ENCODE measurements at regions not wholly inside any gene's neighbourhood (a gene's known extent, or its start where the extent isn't known, plus 50 kb on each side); places are given as distances from the start of the nearest gene placed in this dataset.

DNA sequence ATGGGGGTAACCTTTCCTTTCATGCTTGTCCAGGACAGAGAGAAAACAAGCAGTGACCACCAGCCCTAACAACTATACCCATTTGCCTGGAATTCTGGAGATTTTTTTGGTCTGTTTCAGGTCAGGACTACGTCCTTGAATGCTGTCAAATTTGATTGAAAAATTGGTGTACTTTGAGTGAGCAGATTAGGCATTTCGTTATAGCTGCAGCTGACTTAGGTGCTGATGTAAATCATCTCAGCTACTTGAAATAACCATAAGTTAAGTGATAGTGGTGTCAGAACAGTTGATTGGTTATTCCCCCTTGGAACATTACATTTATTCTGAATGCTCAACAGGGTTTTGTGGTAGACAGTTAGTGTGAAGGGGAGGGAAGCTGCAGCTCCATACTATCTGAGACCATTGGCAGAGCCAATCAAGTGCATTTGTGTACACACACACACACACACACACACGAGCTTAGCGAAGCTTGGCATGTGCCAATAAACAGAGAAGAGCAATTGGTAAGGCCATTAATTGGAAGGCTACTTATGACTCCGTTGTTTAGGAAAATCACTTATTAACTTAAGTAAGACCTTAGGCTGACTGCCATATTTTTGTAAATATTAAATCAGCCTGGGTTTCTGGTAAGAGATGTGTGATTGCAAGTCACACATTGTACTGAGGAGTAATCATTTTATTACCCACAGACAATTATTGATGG is 447.8 kb downstream of the MFSD1 start:
- ChIA-PET CTCF (interaction anchor here (1.3 to 5.1 kb wide), 2 partner anchors 119 to 404 kb away, joined by 7 to 27 read pairs; no protein-coding TSS in a partner anchor), POLR2A (no interaction called here)
- TF ChIP-seq, protein P1, sequence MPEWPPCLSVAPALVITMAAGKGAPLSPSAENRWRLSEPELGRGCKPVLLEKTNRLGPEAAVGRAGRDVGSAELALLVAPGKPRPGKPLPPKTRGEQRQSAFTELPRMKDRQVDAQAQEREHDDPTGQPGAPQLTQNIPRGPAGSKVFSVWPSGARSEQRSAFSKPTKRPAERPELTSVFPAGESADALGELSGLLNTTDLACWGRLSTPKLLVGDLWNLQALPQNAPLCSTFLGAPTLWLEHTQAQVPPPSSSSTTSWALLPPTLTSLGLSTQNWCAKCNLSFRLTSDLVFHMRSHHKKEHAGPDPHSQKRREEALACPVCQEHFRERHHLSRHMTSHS (tag by site-specific recombination; IDR thresholded peaks at IDR 0.05) = no peak
- no peak for TF ChIP-seq ZNF600 (tag by site-specific recombination; IDR thresholded peaks at IDR 0.05)
- no peak for TF ChIP-seq ZNF239 (tag by site-specific recombination; IDR thresholded peaks at IDR 0.05)
- no peak for TF ChIP-seq ZSCAN30 (tag by site-specific recombination; IDR thresholded peaks at IDR 0.05)
- TF ChIP-seq ZNF223 (tag by site-specific recombination; IDR thresholded peaks at IDR 0.05) = no peak
- TF ChIP-seq, protein P2, sequence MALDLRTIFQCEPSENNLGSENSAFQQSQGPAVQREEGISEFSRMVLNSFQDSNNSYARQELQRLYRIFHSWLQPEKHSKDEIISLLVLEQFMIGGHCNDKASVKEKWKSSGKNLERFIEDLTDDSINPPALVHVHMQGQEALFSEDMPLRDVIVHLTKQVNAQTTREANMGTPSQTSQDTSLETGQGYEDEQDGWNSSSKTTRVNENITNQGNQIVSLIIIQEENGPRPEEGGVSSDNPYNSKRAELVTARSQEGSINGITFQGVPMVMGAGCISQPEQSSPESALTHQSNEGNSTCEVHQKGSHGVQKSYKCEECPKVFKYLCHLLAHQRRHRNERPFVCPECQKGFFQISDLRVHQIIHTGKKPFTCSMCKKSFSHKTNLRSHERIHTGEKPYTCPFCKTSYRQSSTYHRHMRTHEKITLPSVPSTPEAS (tag by site-specific recombination; IDR thresholded peaks at IDR 0.05) = no peak
- no peak for TF ChIP-seq ZNF707 (tag by site-specific recombination; IDR thresholded peaks at IDR 0.05)
- TF ChIP-seq, protein P3, sequence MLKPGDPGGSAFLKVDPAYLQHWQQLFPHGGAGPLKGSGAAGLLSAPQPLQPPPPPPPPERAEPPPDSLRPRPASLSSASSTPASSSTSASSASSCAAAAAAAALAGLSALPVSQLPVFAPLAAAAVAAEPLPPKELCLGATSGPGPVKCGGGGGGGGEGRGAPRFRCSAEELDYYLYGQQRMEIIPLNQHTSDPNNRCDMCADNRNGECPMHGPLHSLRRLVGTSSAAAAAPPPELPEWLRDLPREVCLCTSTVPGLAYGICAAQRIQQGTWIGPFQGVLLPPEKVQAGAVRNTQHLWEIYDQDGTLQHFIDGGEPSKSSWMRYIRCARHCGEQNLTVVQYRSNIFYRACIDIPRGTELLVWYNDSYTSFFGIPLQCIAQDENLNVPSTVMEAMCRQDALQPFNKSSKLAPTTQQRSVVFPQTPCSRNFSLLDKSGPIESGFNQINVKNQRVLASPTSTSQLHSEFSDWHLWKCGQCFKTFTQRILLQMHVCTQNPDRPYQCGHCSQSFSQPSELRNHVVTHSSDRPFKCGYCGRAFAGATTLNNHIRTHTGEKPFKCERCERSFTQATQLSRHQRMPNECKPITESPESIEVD (tag by site-specific recombination; IDR thresholded peaks at IDR 0.05) = no peak
- TF ChIP-seq ZNF16 (tag by site-specific recombination; IDR thresholded peaks at IDR 0.05; ENCODE audit: low read depth) = no peak
- TF ChIP-seq, protein P4, sequence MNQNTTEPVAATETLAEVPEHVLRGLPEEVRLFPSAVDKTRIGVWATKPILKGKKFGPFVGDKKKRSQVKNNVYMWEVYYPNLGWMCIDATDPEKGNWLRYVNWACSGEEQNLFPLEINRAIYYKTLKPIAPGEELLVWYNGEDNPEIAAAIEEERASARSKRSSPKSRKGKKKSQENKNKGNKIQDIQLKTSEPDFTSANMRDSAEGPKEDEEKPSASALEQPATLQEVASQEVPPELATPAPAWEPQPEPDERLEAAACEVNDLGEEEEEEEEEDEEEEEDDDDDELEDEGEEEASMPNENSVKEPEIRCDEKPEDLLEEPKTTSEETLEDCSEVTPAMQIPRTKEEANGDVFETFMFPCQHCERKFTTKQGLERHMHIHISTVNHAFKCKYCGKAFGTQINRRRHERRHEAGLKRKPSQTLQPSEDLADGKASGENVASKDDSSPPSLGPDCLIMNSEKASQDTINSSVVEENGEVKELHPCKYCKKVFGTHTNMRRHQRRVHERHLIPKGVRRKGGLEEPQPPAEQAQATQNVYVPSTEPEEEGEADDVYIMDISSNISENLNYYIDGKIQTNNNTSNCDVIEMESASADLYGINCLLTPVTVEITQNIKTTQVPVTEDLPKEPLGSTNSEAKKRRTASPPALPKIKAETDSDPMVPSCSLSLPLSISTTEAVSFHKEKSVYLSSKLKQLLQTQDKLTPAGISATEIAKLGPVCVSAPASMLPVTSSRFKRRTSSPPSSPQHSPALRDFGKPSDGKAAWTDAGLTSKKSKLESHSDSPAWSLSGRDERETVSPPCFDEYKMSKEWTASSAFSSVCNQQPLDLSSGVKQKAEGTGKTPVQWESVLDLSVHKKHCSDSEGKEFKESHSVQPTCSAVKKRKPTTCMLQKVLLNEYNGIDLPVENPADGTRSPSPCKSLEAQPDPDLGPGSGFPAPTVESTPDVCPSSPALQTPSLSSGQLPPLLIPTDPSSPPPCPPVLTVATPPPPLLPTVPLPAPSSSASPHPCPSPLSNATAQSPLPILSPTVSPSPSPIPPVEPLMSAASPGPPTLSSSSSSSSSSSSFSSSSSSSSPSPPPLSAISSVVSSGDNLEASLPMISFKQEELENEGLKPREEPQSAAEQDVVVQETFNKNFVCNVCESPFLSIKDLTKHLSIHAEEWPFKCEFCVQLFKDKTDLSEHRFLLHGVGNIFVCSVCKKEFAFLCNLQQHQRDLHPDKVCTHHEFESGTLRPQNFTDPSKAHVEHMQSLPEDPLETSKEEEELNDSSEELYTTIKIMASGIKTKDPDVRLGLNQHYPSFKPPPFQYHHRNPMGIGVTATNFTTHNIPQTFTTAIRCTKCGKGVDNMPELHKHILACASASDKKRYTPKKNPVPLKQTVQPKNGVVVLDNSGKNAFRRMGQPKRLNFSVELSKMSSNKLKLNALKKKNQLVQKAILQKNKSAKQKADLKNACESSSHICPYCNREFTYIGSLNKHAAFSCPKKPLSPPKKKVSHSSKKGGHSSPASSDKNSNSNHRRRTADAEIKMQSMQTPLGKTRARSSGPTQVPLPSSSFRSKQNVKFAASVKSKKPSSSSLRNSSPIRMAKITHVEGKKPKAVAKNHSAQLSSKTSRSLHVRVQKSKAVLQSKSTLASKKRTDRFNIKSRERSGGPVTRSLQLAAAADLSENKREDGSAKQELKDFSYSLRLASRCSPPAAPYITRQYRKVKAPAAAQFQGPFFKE (tag by site-specific recombination; IDR thresholded peaks at IDR 0.05; ENCODE audit: borderline replicate concordance) = no peak
- TF ChIP-seq, protein P5, sequence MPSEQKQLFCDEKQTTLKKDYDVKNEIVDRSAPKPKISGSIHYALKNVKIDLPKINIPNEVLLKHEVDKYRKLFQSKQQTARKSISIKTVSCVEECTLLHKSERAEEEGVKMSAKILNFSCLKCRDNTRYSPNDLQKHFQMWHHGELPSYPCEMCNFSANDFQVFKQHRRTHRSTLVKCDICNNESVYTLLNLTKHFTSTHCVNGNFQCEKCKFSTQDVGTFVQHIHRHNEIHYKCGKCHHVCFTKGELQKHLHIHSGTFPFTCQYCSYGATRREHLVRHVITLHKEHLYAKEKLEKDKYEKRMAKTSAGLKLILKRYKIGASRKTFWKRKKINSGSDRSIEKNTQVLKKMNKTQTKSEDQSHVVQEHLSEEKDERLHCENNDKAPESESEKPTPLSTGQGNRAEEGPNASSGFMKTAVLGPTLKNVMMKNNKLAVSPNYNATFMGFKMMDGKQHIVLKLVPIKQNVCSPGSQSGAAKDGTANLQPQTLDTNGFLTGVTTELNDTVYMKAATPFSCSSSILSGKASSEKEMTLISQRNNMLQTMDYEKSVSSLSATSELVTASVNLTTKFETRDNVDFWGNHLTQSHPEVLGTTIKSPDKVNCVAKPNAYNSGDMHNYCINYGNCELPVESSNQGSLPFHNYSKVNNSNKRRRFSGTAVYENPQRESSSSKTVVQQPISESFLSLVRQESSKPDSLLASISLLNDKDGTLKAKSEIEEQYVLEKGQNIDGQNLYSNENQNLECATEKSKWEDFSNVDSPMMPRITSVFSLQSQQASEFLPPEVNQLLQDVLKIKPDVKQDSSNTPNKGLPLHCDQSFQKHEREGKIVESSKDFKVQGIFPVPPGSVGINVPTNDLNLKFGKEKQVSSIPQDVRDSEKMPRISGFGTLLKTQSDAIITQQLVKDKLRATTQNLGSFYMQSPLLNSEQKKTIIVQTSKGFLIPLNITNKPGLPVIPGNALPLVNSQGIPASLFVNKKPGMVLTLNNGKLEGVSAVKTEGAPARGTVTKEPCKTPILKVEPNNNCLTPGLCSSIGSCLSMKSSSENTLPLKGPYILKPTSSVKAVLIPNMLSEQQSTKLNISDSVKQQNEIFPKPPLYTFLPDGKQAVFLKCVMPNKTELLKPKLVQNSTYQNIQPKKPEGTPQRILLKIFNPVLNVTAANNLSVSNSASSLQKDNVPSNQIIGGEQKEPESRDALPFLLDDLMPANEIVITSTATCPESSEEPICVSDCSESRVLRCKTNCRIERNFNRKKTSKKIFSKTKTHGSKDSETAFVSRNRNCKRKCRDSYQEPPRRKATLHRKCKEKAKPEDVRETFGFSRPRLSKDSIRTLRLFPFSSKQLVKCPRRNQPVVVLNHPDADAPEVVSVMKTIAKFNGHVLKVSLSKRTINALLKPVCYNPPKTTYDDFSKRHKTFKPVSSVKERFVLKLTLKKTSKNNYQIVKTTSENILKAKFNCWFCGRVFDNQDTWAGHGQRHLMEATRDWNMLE (tag by site-specific recombination; conservative IDR thresholded peaks at IDR 0.05; ENCODE audit: low read depth) = no peak
- TF ChIP-seq TCF7L2 (IDR thresholded peaks at IDR 0.05; ENCODE audit: borderline replicate concordance, low read depth, low read length) = no peak
- no peak for TF ChIP-seq ZFP37 (tag by site-specific recombination; IDR thresholded peaks at IDR 0.05)
- TF ChIP-seq RBAK (tag by site-specific recombination; IDR thresholded peaks at IDR 0.05) = no peak
- no peak for TF ChIP-seq ZNF791 (tag by site-specific recombination; IDR thresholded peaks at IDR 0.05)
- no peak for TF ChIP-seq ZNF777 (tag by site-specific recombination; IDR thresholded peaks at IDR 0.05; ENCODE audit: borderline replicate concordance)
- TF ChIP-seq FEZF1 (tag by site-specific recombination; IDR thresholded peaks at IDR 0.05) = no peak
- Histone ChIP-seq H3K4me3 (ENCODE audit: low read depth, low read length) (no peak overlapping the region), H3K9me3 (ENCODE audit: control insufficient read depth, insufficient read depth, low read depth, low read length) (no peaks in the 10 kb centered on the region), H3K4me1 (ENCODE audit: control insufficient read depth, insufficient read depth, low read length) (no peaks in the 10 kb centered on the region), H3K27ac (ENCODE audit: extremely low read depth, low read depth, low read length) (no peak overlapping the region), H3K36me3 (ENCODE audit: control insufficient read depth in 2 of 2, insufficient read depth in 1 of 2, low read length in 2 of 2) (no peaks in the 10 kb centered on the region)

Data from HEK293 (cell line).